IPS-20b (cell line): ENCODE measurements at regions not wholly inside any gene's neighbourhood (a gene's known extent, or its start where the extent isn't known, plus 50 kb on each side); places are given as distances from the start of the nearest gene placed in this dataset.

Experiments used
- H3K27ac ChIP-seq: one replicate; pipeline ENCODE4 v1.5.1; 2013; ENCODE audit warnings: low read length
- H3K27me3 ChIP-seq: 2 replicates; pipeline ENCODE4 v1.6.1; 2013; ENCODE audit warnings: mild to moderate bottlenecking, low read length, inconsistent platforms; ENCODE audit not compliant: insufficient read depth
- H3K36me3 ChIP-seq: 2 replicates; pipeline ENCODE4 v1.6.1; 2013; ENCODE audit warnings: low read depth, mild to moderate bottlenecking, inconsistent platforms, low read length, moderate library complexity; ENCODE audit not compliant: insufficient read depth
- H3K4me1 ChIP-seq: 2 replicates; pipeline ENCODE4 v1.6.1; 2013; ENCODE audit warnings: mild to moderate bottlenecking, control low read depth, inconsistent platforms, low read length, moderate library complexity; ENCODE audit not compliant: insufficient read depth
- H3K4me3 ChIP-seq: 2 replicates; pipeline ENCODE4 v1.5.1; 2013; ENCODE audit warnings: mild to moderate bottlenecking, low read length, inconsistent platforms
- H3K9ac ChIP-seq: 2 replicates; pipeline ENCODE4 v1.6.1; 2013; ENCODE audit warnings: low read depth, mild to moderate bottlenecking, inconsistent platforms, low read length, moderate library complexity
- H3K9me3 ChIP-seq: 2 replicates; pipeline ENCODE4 v1.6.1; 2013; ENCODE audit warnings: mild to moderate bottlenecking, low read depth, low read length, inconsistent platforms; ENCODE audit not compliant: insufficient read depth

GRCh38 chr1:208851366-208851765 is 607.2 kb upstream of the PLXNA2 start:
- Histone ChIP-seq H3K4me3 (no peak overlapping the region), H3K27ac (no peak overlapping the region), H3K9me3 (no peaks in the 10 kb centered on the region), H3K4me1 (no peaks in the 10 kb centered on the region), H3K27me3 (no peaks in the 10 kb centered on the region), H3K9ac (no peak overlapping the region), H3K36me3 (no peaks in the 10 kb centered on the region)

GRCh38 chr1:208852911-208853310 is 608.7 kb upstream of the PLXNA2 start:
- Histone ChIP-seq H3K4me1 (no peaks in the 10 kb centered on the region), H3K9ac (no peak overlapping the region), H3K36me3 (no peaks in the 10 kb centered on the region), H3K4me3 (no peak overlapping the region), H3K9me3 (no peaks in the 10 kb centered on the region), H3K27ac (no peak overlapping the region), H3K27me3 (no peaks in the 10 kb centered on the region)

- H3K36me3 ChIP-seq, result no peaks in the 10 kb centered on the region
- H3K4me3 ChIP-seq, result no peak overlapping the region
- H3K27me3 ChIP-seq, result no peaks in the 10 kb centered on the region
- H3K27ac ChIP-seq, result no peak overlapping the region
- H3K4me1 ChIP-seq, result no peaks in the 10 kb centered on the region
- no peak overlapping the region for H3K9ac ChIP-seq
- H3K9me3 ChIP-seq, result no peaks in the 10 kb centered on the region
These were observed 611.2 kb upstream of the PLXNA2 start for GRCh38 chr1:208855403-208855802.

- Histone ChIP-seq H3K27ac (no peak overlapping the region), H3K4me1 (no peaks in the 10 kb centered on the region), H3K9ac (no peak overlapping the region), H3K36me3 (no peaks in the 10 kb centered on the region), H3K27me3 (no peaks in the 10 kb centered on the region), H3K4me3 (no peak overlapping the region), H3K9me3 (no peaks in the 10 kb centered on the region; the same call in 1 of the 2 replicates)
These were observed 613.3 kb upstream of the PLXNA2 start for GRCh38 chr1:208857465-208857864.

- Histone ChIP-seq H3K9me3 (no peaks in the 10 kb centered on the region; the same call in 1 of the 2 replicates), H3K4me1 (no peaks in the 10 kb centered on the region), H3K27me3 (no peaks in the 10 kb centered on the region), H3K27ac (no peak overlapping the region), H3K36me3 (no peaks in the 10 kb centered on the region), H3K4me3 (no peak overlapping the region), H3K9ac (no peak overlapping the region)
These were observed 614.6 kb upstream of the PLXNA2 start for GRCh38 chr1:208858738-208859137.

- Histone ChIP-seq H3K4me1 (no peaks in the 10 kb centered on the region), H3K9ac (no peak overlapping the region), H3K36me3 (no peaks in the 10 kb centered on the region), H3K27me3 (no peaks in the 10 kb centered on the region), H3K9me3 (no peaks in the 10 kb centered on the region; the same call in 1 of the 2 replicates), H3K27ac (no peak overlapping the region), H3K4me3 (no peak overlapping the region)
These were observed 620.3 kb upstream of the PLXNA2 start for GRCh38 chr1:208864366-208864965.

GRCh38 chr1:208866386-208866955 is 622.3 kb upstream of the PLXNA2 start:
- Histone ChIP-seq H3K9ac (no peak overlapping the region), H3K4me3 (no peak overlapping the region), H3K4me1 (no peaks in the 10 kb centered on the region), H3K36me3 (no peaks in the 10 kb centered on the region), H3K27me3 (no peaks in the 10 kb centered on the region), H3K27ac (no peak overlapping the region), H3K9me3 (no peaks in the 10 kb centered on the region; the same call in 1 of the 2 replicates)

- Histone ChIP-seq H3K27me3 (no peaks in the 10 kb centered on the region), H3K4me3 (no peak overlapping the region), H3K36me3 (no peaks in the 10 kb centered on the region), H3K9me3 (no peaks in the 10 kb centered on the region), H3K4me1 (no peaks in the 10 kb centered on the region), H3K27ac (no peak overlapping the region), H3K9ac (no peak overlapping the region)
These were observed 624.4 kb upstream of the PLXNA2 start for GRCh38 chr1:208868554-208868953.

- Histone ChIP-seq H3K4me3 (no peak overlapping the region), H3K4me1 (no peaks in the 10 kb centered on the region), H3K27ac (no peak overlapping the region), H3K9ac (no peak overlapping the region), H3K36me3 (no peaks in the 10 kb centered on the region), H3K27me3 (no peaks in the 10 kb centered on the region), H3K9me3 (no peaks in the 10 kb centered on the region)
These were observed 630.7 kb upstream of the PLXNA2 start for GRCh38 chr1:208874915-208875314.

- Histone ChIP-seq H3K36me3 (no peaks in the 10 kb centered on the region), H3K9me3 (no peaks in the 10 kb centered on the region), H3K4me1 (no peaks in the 10 kb centered on the region), H3K27ac (no peak overlapping the region), H3K9ac (no peak overlapping the region), H3K27me3 (no peaks in the 10 kb centered on the region), H3K4me3 (no peak overlapping the region)
These were observed 634.8 kb upstream of the PLXNA2 start for GRCh38 chr1:208879022-208879421.

- Histone ChIP-seq H3K27me3 (no peaks in the 10 kb centered on the region), H3K4me1 (no peaks in the 10 kb centered on the region), H3K9me3 (no peaks in the 10 kb centered on the region), H3K4me3 (no peak overlapping the region), H3K36me3 (no peaks in the 10 kb centered on the region), H3K27ac (no peak overlapping the region), H3K9ac (no peak overlapping the region)
These were observed 636.4 kb upstream of the PLXNA2 start for GRCh38 chr1:208880433-208881100.

- no peaks in the 10 kb centered on the region for H3K27me3 ChIP-seq
- H3K9me3 ChIP-seq, result no peaks in the 10 kb centered on the region
- H3K9ac ChIP-seq, result no peak overlapping the region
- no peaks in the 10 kb centered on the region for H3K36me3 ChIP-seq
- H3K4me1 ChIP-seq, result no peaks in the 10 kb centered on the region
- no peak overlapping the region for H3K27ac ChIP-seq
- no peak overlapping the region for H3K4me3 ChIP-seq
These were observed 640.9 kb upstream of the PLXNA2 start for GRCh38 chr1:208885060-208885459.
